HL-60 (cell line): ENCODE measurements at regions not wholly inside any gene's neighbourhood (a gene's known extent, or its start where the extent isn't known, plus 50 kb on each side); places are given as distances from the start of the nearest gene placed in this dataset.

Source experiments
- CTCF ChIP-seq: IDR thresholded peaks from one replicate; pipeline ENCODE4 v1.5.1; 2011; ENCODE audit warnings: low read length, control low read depth, inconsistent platforms; ENCODE audit not compliant: insufficient read depth
- POLR2AphosphoS5 ChIP-seq: IDR thresholded peaks from 2 replicates; pipeline ENCODE4 v1.6.1; 2012; ENCODE audit warnings: low read depth
- SPI1 ChIP-seq: IDR thresholded peaks from 2 replicates; pipeline ENCODE4 v1.6.1; 2012; ENCODE audit warnings: low read depth, mild to moderate bottlenecking, borderline replicate concordance
- TF ChIP-seq, protein P1 (sequence below): IDR thresholded peaks from 2 replicates; pipeline ENCODE4 v1.6.1; 2012; ENCODE audit warnings: low read depth; ENCODE audit not compliant: insufficient replicate concordance

DNA sequence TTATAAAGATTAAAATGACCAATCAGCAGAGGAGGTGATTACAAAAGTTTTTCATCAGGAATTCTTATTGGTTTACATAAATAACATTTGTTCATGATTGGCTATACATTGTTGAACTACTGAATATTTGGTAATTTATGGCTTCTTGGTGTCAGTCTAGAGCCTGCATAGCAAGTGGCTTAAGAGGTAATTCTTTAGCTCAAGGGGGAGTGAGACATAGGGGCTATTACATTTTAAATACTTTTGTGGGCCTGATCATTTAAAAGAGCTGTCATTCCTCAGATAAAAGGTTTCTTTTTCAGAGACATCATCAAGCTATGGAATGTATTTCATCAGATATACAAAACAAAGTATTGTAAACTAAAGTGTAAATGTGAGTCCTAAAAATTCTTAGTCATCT, 373.8 kb downstream of the EPHA4 start:
- TF ChIP-seq CTCF (no peak), SPI1 (no peak), POLR2AphosphoS5 (no peak)
- TF ChIP-seq, protein P1, sequence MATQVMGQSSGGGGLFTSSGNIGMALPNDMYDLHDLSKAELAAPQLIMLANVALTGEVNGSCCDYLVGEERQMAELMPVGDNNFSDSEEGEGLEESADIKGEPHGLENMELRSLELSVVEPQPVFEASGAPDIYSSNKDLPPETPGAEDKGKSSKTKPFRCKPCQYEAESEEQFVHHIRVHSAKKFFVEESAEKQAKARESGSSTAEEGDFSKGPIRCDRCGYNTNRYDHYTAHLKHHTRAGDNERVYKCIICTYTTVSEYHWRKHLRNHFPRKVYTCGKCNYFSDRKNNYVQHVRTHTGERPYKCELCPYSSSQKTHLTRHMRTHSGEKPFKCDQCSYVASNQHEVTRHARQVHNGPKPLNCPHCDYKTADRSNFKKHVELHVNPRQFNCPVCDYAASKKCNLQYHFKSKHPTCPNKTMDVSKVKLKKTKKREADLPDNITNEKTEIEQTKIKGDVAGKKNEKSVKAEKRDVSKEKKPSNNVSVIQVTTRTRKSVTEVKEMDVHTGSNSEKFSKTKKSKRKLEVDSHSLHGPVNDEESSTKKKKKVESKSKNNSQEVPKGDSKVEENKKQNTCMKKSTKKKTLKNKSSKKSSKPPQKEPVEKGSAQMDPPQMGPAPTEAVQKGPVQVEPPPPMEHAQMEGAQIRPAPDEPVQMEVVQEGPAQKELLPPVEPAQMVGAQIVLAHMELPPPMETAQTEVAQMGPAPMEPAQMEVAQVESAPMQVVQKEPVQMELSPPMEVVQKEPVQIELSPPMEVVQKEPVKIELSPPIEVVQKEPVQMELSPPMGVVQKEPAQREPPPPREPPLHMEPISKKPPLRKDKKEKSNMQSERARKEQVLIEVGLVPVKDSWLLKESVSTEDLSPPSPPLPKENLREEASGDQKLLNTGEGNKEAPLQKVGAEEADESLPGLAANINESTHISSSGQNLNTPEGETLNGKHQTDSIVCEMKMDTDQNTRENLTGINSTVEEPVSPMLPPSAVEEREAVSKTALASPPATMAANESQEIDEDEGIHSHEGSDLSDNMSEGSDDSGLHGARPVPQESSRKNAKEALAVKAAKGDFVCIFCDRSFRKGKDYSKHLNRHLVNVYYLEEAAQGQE = no peak
